GM03348 (cell line): ENCODE measurements at regions not wholly inside any gene's neighbourhood (a gene's known extent, or its start where the extent isn't known, plus 50 kb on each side); places are given as distances from the start of the nearest gene placed in this dataset.

Experiments
- DNase-seq: peaks from one replicate; pipeline ENCODE4 v3.0.0; 2012; ENCODE audit warnings: low spot score

GRCh38 chr4:125948021-125948420 lies 633.3 kb downstream of the FAT4 start:
- no peak for DNase-seq

GRCh38 chr4:125951261-125951887 lies 636.6 kb downstream of the FAT4 start:
- DNase-seq: peak; percentile 54

GRCh38 chr4:125952631-125953030 lies 637.9 kb downstream of the FAT4 start:
- no peak for DNase-seq

GRCh38 chr4:125956276-125956675 lies 641.5 kb downstream of the FAT4 start:
- DNase-seq: no peak

GRCh38 chr4:125958519-125958918 lies 643.8 kb downstream of the FAT4 start:
- no peak for DNase-seq

GRCh38 chr4:125961626-125962025 lies 646.9 kb downstream of the FAT4 start:
- no peak for DNase-seq

- no peak for DNase-seq
These were observed 661.2 kb downstream of the FAT4 start for GRCh38 chr4:125975861-125976397.

- no peak for DNase-seq
These were observed 665.2 kb downstream of the FAT4 start for GRCh38 chr4:125979950-125980349.

- no peak for DNase-seq
These were observed 668.4 kb downstream of the FAT4 start for GRCh38 chr4:125983168-125983567.

- no peak for DNase-seq
These were observed 671.1 kb downstream of the FAT4 start for GRCh38 chr4:125985856-125986255.

- no peak for DNase-seq
These were observed 671.6 kb downstream of the FAT4 start for GRCh38 chr4:125986307-125986706.

- no peak for DNase-seq
These were observed 673.7 kb downstream of the FAT4 start for GRCh38 chr4:125988464-125988863.

GRCh38 chr4:125991398-125991797 lies 676.6 kb downstream of the FAT4 start:
- no peak for DNase-seq

- no peak for DNase-seq
These were observed 678.1 kb downstream of the FAT4 start for GRCh38 chr4:125992891-125993290.

- DNase-seq: peak; percentile 6
These were observed 679.3 kb downstream of the FAT4 start for GRCh38 chr4:125994024-125994423.

GRCh38 chr4:125994430-125994829 lies 679.7 kb downstream of the FAT4 start:
- no peak for DNase-seq

GRCh38 chr4:126004941-126005340 lies 690.2 kb downstream of the FAT4 start:
- DNase-seq: peak; percentile 38

- no peak for DNase-seq
These were observed 692.4 kb downstream of the FAT4 start for GRCh38 chr4:126007142-126007541.

- no peak for DNase-seq
These were observed 698.0 kb downstream of the FAT4 start for GRCh38 chr4:126012691-126013290.

- no peak for DNase-seq
These were observed 703.5 kb downstream of the FAT4 start for GRCh38 chr4:126018274-126018673.

GRCh38 chr4:126023896-126024295 lies 709.1 kb downstream of the FAT4 start:
- peak; percentile 15 for DNase-seq

GRCh38 chr4:126027601-126028000 lies 712.8 kb downstream of the FAT4 start:
- DNase-seq: no peak

- DNase-seq: no peak
These were observed 714.1 kb downstream of the FAT4 start for GRCh38 chr4:126028876-126029275.

GRCh38 chr4:126037231-126037630 lies 722.5 kb downstream of the FAT4 start:
- DNase-seq: no peak
